Cardiac septum (tissue), 1 donor: ENCODE measurements at regions not wholly inside any gene's neighbourhood (a gene's known extent, or its start where the extent isn't known, plus 50 kb on each side); places are given as distances from the start of the nearest gene placed in this dataset.

Experiments
- DNase-seq: peaks from one replicate; pipeline ENCODE4 v3.0.0-alpha.2; 2020; ENCODE audit warnings: low spot score
- intact Hi-C: fragments of 100-400 bp; cut with DNase I; formaldehyde crosslinking; loops from one replicate; pipeline ENCODE4 v1.14.0; 2022
- donor health status: DM: no; HTN: no; CAD: no.

DNA sequence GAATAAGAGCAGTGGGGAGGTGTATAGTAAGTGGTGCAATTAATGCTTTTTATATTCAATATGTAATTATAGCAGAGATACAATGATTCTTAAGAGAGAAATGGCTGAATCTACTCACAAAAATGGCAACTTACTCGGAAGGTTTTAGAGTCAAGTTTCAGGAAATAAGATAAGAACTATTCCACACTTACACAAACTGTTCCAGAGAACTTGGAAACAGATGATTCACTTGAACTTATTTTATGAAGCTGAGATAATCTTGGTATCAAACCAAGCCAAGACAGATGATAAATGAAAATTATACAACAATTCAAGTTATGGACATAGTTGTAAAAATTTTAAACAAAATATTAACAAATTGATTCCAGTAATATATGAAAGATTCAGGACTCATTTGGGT lies 311.3 kb upstream of the HS3ST1 start:
- DNase-seq = no peak
- intact Hi-C loops = no loop called here

DNA sequence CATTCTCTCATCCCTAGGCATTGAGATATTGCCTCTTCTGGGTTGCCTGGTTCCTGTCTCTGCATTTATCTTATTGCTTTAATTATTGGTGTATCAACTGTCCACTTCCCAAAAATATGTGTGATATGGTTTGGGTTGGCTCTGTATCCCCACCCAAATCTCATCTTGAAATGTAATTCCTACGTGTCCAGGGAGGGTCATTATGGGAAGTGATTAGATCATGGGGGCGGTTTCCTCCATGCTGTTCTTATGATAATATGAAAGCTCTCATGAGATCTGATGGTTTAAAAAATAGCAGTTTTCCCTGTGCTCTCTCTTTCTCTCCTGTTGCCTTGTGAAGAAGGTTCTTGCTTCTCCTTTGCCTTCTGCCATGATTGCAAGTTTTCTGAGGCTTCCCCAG lies 308.3 kb upstream of the HS3ST1 start:
- intact Hi-C loops = no loop called here
- no peak for DNase-seq

DNA sequence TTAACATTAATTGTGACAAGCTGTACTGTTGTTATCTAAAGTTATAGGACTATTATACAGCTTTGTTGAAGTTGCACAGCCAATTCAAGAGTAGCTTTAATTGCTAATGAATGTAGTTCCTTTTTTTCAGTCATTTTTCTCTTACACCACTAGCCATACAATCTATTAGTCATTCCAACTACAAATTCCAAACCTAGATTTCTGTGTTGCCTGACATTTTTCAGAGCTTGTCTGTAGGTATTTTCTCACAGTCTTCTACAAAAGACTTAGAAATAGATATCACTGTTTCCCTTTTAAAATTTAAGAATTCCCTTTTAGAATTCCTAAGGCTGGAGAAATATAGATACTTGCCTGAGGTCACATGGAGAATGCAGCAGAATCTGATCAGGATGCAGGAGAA lies 307.0 kb upstream of the HS3ST1 start:
- intact Hi-C loops = no loop called here
- DNase-seq = no peak

DNA sequence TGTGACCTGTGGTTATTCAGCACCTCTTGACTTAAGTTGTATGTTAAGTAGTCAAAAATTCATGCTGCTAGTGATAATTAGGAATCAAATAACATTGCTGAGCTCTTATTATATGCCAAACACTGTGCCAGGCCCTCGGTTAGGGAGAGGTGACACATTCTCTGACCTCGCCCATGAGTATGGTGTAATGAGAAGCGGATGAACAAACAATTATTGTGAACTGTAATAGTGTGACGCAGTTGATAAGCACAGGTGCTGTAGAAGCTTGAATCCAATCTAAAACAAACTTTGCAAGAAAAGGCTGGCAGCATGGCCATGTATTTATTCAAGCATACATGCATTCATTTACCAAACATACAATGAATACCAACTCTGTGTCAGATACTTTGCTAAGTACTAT lies 303.5 kb upstream of the HS3ST1 start:
- DNase-seq = no peak
- intact Hi-C loops = no loop called here

DNA sequence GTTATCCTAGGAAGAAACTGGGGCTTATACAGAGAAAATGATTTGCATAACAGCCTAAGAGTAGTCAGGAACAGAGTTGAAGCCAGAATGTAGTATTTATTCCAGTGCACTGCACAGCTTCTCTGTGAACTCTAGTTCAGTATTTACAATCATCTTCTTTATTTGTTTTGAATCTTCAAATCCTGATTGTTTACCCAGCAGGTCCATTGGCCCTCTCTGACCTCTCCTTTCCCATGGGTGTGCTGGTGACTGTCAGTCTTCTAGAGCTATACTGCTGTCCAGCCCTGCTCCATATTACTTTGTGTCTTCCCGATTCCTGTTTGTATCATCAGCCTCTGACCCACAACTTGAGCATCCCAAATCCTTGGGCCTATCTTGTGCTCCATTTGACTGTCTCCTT lies 301.9 kb upstream of the HS3ST1 start:
- intact Hi-C loops = no loop called here

DNA sequence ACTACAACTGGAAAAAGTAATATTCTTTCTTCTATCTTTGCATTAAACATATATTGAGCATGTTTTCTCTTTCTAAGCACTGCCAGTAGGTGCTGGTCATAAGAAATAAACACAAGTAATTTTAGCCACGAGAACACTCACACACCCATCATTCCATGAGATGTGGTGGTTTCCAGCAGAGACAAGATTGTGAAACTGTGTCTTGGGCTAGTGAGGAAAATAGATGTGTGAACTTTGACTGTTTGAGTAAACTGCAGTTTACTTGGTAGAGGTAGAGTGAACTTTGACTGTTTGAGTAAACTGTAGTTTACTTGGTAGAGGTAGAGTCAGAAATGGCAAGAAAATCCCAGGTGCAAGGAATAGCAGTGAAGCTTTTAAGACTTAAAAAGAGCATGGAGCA lies 300.9 kb upstream of the HS3ST1 start:
- intact Hi-C loops = no loop called here
- DNase-seq = no peak

More for the DNA sequence above, 301.9 kb upstream of the HS3ST1 start:
- no peak for DNase-seq

DNA sequence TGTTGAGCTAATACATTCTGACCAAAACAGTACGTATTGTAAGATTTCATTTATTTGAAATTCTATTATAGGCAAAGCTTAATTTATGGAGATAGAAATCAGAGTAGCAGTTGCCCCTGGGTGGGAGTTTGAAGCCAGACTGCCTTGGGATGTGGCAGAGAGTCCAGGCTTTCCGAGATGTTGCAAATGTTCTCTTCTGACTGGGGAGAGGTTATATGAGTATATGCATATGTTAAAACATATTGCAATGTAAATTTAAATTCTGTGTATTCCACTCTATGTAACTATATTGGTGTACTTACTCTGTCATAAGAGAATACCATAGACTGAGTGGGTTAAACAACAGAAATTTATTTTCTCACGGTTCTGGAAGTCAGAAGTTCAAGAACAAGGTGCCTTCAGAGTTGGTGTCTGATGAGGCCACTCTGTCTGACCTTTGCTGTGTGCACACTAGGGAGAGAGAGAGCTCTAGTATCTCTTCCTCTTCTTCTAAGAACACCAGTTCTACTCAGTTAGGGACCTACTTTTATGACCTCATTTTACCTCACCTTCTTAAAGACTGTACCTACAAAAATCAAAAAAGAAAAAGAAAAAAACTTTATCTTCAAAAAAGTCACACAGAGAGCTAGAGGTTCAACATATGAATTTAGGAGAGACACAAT lies 299.3 kb upstream of the HS3ST1 start:
- intact Hi-C loops = no loop called here

DNA sequence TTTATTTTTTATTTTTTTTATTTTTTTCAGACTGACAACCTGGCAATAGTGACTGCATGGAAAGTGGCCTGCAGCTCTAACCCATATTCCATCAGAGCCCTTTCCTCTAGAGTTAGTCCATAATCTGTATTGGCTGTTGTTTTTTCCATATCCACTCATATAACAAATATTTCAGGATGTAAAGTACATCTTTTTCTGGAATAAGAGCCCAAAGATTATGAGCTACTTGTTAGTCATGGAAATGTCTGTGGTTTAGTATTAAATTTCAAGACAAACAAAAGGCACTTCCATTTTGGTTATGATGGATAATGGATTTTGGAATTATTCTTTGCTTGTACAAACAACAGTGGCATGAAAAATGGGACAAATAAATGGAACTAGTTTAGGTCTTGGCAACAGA lies 296.0 kb upstream of the HS3ST1 start:
- no peak for DNase-seq
- intact Hi-C loops = loop anchor here (5.0 kb wide), 2 partner anchors 97 to 1142 kb away; no protein-coding TSS in a partner anchor

More for the DNA sequence above, 299.3 kb upstream of the HS3ST1 start:
- no peak for DNase-seq

DNA sequence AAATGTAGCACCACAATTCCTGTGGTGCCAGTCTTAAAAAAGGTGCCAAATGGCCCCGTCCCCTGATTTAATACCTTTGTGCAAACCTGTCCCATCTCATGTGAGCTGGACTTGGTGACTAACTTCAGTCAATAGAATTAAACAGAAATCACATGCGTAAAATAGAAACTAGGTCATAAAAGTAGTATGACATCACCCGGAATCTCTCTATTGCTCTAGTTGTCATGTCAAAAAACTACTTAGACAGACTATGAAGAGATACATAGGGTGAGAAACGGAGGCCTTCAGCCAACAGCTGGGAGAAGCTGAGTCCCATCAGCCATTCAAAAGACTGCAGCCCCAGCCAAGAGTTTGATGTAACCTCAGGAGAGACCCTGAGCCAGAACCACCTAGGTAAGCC lies 293.5 kb upstream of the HS3ST1 start:
- DNase-seq = no peak
- intact Hi-C loops = loop anchor here (5.0 kb wide), 2 partner anchors 95 to 1140 kb away; no protein-coding TSS in a partner anchor

DNA sequence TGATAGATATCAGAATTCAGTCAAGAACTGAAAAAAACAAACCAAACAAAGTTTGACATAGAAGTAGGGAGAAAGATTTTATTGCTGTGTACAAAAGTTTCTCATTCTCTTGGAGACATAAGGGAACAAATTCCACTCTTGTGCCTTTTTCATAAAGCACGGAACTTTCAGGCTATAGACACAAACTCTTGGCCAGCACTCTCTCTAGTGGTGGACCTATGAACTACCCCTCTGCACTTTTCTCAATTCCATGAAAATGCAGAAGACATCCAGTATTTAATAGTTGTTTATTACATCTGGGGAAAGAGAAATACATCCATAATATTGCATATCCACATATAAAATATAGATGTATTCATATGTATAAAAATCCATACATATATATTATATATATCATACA lies 291.6 kb upstream of the HS3ST1 start:
- intact Hi-C loops = loop anchor here (5.0 kb wide), 2 partner anchors 93 to 1138 kb away; no protein-coding TSS in a partner anchor
- DNase-seq = no peak

DNA sequence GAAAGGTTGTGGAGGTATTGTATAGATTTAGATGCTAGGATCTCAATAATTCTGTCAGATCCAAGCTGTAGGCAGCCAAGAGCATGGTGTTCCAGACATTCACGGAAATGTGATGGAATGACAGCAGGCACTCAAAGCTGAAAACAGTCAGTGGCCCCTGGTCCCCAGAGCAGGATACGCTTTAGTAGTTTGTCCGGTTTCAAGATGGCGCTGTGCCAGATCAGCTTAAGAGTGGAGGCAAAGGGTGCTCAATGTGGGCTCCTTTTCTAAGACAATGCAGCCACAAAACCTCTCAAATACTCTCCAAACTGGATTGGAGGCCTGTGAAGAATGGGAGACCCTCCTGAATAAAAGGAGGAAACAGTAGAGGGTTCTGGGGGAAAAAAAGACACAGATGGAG lies 291.2 kb upstream of the HS3ST1 start:
- intact Hi-C loops = loop anchor here (5.0 to 10.0 kb wide), 3 partner anchors 93 to 1138 kb away; partner anchors contain the start of gene HS3ST1
- no peak for DNase-seq

DNA sequence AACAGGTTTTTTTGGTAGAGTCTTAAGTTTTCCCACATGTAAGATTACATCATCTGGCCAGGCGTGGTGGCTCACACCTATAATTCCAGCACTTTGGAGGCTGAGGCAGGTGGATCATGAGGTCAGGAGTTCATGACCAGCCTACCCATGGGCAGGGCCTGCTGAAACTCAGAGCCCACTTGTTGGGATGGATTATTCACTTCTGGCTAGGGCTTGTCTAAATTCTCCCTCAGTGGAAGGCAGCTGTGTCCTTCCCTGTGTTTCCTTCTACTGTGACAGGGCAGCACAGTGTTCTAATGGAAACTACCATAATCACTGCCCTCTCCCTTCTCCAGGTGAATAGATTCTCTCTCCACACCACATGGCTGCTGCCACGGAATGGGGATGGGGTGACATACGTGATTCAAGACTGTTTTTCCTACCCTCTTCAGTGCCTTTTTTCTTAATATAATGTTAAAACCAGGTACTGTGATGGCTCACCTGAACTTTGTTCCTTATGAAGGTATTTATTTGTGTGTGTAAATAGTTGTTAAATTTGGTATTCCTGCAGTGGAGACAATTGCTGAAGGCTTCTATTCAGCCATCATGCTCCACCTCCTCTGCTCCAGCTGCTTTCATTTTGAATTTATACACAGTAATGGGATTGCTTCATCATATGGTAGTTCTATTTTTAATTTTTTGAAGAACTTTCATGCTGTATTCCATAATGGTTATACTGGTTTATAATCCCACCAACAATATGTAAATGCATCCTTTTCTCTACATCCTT lies 287.2 kb upstream of the HS3ST1 start:
- intact Hi-C loops = loop anchor here (10.0 kb wide), 1 partner anchor 291 kb away; the partner anchor contains the start of gene HS3ST1

DNA sequence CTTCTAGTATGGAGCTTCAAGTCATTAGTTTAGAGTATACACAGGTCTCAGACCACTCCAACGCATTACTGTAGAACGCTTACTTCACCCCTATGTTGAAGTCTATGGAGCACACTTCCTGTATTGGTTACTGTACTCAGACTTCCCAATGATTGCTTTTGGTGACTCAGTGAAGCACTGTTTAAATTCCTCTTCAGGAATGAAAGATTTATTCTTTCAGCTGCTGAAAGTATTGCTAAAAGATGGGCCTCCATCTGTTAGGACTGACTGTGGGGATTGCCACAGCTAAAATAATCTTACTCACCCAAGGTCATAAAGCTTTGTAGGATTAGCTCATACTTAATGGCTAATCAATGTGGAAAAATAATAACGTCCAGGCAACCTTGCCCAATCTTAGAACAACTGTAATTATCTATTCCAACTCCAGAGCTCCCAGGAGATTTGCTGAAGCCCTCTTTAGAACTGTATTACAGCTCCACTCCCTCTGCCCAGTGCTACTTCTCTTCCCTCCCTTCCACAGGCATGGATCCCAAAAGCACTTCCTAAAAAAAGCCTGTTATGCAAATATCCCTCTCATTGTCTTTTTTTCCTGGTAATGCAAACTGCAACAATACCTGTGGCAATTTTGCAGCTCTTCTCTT lies 281.9 kb upstream of the HS3ST1 start:
- intact Hi-C loops = loop anchor here (10.0 kb wide), 1 partner anchor 286 kb away; the partner anchor contains the start of gene HS3ST1
- DNase-seq = no peak

More for the DNA sequence above, 287.2 kb upstream of the HS3ST1 start:
- no peak for DNase-seq

DNA sequence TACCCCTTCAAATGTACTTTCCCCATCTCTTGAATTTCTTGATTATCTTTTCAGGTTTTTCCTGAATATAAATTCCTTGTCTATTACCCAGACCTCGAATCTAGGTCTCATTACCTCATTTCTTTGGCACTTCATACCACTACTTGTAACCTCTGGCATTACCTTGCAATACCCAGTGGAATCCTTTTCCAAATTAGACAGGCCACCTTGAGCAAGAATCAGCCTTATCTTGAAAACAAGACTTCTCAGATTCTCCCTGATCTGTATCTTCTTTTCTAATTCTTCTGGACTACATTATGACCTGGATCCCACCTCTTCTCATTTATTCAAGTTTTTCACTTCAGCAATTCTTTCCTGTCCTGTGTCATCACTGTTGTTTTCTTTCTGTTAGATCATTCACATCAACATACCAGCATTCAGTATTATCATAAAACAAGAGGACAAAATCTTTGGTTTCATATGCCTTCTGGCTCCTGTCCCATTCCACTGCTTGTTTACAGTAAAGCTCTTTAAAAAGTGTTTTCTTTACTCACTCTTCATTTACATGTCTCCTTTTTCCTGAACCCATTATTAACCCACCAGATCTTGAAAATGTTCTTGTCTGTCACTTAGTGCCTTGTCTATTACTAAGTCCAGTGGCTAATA lies 275.6 kb upstream of the HS3ST1 start:
- intact Hi-C loops = loop anchor here (5.0 kb wide), 1 partner anchor 77 kb away; no protein-coding TSS in a partner anchor

DNA sequence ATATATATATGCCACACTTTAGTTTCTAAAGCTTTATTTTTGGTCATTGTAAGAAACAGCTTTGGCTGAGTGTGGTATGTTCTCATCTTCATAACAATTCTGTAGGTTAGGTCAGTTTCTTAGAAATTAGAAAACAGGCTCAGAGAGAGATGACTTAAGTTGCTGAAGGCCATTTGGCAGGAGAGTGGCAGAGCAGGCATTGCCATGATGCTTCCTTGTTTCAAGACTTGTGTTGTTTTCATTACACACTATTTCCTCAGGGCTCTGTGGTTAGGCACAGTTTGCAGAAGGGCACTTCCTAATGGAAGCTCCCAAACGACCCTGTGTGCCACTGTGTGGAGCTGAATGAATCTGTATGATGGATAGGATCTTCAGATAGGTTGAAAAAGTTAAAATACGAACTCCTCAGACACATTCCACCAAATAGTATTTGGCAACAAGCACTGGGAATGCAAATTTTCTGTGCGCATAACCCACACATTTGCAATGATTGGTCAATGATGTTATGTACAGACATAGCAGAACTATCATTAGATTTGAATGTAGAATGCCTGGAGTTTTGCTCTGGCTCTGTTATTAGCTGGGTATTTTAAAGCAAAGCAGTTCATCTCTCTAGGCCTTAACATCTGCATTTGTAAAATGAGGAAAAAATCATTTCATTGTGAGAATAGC lies 274.3 kb upstream of the HS3ST1 start:
- DNase-seq = no peak
- intact Hi-C loops = loop anchor here (5.0 kb wide), 1 partner anchor 76 kb away; no protein-coding TSS in a partner anchor

More for the DNA sequence above, 275.6 kb upstream of the HS3ST1 start:
- DNase-seq = no peak

DNA sequence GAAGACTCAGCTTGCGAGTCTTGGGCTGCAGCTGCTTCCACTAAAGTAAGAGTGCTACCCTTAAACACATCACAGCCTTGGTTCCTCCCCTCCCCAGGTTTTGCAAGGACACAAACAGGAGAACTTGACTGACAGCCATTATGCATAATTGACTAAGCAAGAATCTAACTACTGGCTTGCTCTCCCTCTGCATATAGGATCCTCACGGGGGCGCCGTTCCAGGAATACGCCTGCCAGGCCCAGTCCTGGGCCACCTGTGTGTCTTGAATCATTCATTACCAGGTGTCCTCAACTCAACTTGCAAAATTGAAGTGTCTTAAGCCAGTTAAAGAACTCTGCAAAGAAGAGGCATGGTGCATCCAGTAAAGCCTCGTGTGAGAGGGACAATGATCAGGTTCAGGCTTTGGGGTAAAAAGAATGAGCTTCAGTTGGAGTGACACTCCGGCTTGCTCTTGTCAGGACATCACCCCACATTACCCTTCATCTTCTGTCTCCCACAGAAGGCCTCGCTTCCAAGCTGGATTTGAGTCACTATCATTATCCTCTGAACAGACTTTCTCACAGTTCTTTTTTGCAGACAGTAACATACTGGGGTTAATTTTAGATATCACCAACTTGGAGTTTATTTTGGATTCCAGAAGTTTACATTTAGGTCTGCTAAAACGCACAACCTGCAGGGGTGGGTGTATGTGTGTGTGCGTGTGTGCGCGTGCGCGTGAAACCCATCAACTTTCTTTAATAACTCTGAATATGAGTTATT lies 273.5 kb upstream of the HS3ST1 start:
- intact Hi-C loops = loop anchor here (5.0 kb wide), 1 partner anchor 75 kb away; no protein-coding TSS in a partner anchor
- DNase-seq = no peak

DNA sequence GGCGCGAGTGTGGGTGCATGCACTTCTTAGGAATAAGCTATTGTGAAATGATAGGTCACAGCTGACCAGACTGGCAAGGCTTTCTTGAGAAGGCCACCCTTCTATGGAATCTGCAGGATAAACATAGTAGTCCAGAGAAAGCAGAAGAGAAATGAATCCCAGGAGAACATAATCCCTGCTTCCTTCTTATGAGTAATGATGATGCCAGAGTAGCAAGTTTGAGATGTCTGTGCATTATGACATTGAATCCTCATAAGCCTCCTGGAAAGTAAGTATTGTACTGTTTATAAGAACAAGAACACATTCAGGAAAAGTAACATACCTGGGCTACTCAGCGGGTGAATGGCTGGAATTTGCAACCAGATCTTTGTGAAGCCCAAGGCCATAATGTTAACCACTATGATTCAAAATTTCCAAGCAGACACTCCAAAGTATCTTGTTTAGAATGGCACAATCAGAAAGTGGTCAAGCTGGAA lies 272.1 kb upstream of the HS3ST1 start:
- intact Hi-C loops = loop anchor here (5.0 kb wide), 1 partner anchor 73 kb away; no protein-coding TSS in a partner anchor
- DNase-seq = no peak
